ENCODE measurements at regions not wholly inside any gene's neighbourhood (a gene's known extent, or its start where the extent isn't known, plus 50 kb on each side); places are given as distances from the start of the nearest gene placed in this dataset.

GRCh38 chr3:166785876-166786275 lies 594.2 kb downstream of the ZBBX start:
- no peak for FAIRE-seq
- no peak for DNase-seq (ENCODE audit: insufficient read length)
- no peak for TF ChIP-seq POLR2A (IDR thresholded peaks at IDR 0.05; ENCODE audit: low read depth, low read length)
- TF ChIP-seq POLR2AphosphoS5 (IDR thresholded peaks at IDR 0.05; ENCODE audit: low read depth, low read length) = no peak
- TF ChIP-seq TAF1 (IDR thresholded peaks at IDR 0.05; ENCODE audit: borderline replicate concordance, low read depth, low read length) = no peak

DNA sequence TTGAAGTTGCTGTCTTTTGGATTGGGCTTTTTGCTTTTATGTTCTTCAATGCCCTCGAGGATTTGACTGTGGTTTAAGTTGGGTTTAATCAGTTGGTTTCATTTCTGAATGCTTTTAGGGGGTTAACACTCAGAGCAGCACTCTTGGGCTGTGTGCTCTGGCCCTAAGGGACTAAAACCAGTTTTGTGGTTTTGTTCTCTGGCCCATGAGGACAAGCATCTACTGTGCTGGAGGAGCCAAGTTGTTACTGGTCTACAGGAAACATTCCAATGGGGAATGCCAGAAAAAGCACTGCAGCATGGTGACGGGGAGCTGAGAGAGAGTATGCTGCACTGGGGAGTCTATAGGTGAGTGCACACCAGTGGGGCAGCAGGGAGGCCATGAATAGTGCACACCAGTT lies 596.9 kb downstream of the ZBBX start:
- FAIRE-seq (no peak), DNase-seq (ENCODE audit: insufficient read length) (no peak)
- TF ChIP-seq POLR2A (IDR thresholded peaks at IDR 0.05; ENCODE audit: low read depth, low read length) (no peak), TAF1 (IDR thresholded peaks at IDR 0.05; ENCODE audit: borderline replicate concordance, low read depth, low read length) (no peak), POLR2AphosphoS5 (IDR thresholded peaks at IDR 0.05; ENCODE audit: low read depth, low read length) (no peak)

- FAIRE-seq (no peak), DNase-seq (ENCODE audit: insufficient read length) (no peak)
- no peak for TF ChIP-seq POLR2AphosphoS5 (IDR thresholded peaks at IDR 0.05; ENCODE audit: low read depth, low read length)
- no peak for TF ChIP-seq TAF1 (IDR thresholded peaks at IDR 0.05; ENCODE audit: borderline replicate concordance, low read depth, low read length)
- TF ChIP-seq POLR2A (IDR thresholded peaks at IDR 0.05; ENCODE audit: low read depth, low read length) = no peak
Measured at GRCh38 chr3:166764698-166765318, 615.3 kb downstream of the ZBBX start.

DNA sequence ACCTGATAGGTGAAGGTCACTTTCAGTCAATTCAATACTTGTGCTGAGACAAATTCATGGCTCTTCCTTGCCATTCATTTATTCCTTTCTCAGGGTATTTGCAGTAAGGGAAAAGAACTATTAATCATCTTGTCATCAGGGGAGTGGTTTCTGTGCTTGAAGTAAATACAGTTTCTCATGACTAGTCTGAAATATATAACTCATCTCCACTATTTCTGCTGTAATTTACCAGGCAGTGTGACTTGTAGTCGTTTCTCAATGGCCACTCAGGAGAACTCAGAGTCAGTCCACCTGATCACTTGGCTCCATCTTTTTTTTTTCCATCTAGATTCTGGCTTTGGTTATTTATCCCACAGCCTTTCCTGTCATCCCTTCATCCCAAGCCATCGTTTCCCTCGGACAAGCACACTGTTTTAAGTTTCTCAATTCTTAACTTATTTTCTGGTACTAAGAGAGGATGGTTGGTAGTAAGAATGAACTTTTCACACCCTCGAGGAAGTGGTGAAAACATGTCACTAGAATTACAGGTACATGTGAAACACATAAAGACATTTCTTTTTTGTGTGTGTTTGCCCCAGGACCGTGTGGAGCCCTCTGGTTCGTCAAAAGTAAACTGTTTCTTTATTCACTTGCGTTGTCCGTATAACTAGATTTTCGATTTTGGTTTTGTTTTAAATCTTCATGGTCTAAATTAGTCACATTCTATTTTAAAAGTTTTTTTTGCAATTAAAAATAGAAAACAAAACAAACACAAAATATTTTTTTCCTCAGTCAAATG lies 620.2 kb downstream of the ZBBX start:
- DNase-seq (ENCODE audit: insufficient read length) (no peak), FAIRE-seq (no peak)
- TF ChIP-seq TAF1 (IDR thresholded peaks at IDR 0.05; ENCODE audit: borderline replicate concordance, low read depth, low read length) (no peak), POLR2AphosphoS5 (IDR thresholded peaks at IDR 0.05; ENCODE audit: low read depth, low read length) (no peak), POLR2A (IDR thresholded peaks at IDR 0.05; ENCODE audit: low read depth, low read length) (no peak)

GRCh38 chr3:166752214-166752613 lies 627.9 kb downstream of the ZBBX start:
- TF ChIP-seq TAF1 (IDR thresholded peaks at IDR 0.05; ENCODE audit: borderline replicate concordance, low read depth, low read length) (no peak), POLR2A (IDR thresholded peaks at IDR 0.05; ENCODE audit: low read depth, low read length) (no peak)
- DNase-seq (ENCODE audit: insufficient read length) (no peak), FAIRE-seq (no peak)

DNA sequence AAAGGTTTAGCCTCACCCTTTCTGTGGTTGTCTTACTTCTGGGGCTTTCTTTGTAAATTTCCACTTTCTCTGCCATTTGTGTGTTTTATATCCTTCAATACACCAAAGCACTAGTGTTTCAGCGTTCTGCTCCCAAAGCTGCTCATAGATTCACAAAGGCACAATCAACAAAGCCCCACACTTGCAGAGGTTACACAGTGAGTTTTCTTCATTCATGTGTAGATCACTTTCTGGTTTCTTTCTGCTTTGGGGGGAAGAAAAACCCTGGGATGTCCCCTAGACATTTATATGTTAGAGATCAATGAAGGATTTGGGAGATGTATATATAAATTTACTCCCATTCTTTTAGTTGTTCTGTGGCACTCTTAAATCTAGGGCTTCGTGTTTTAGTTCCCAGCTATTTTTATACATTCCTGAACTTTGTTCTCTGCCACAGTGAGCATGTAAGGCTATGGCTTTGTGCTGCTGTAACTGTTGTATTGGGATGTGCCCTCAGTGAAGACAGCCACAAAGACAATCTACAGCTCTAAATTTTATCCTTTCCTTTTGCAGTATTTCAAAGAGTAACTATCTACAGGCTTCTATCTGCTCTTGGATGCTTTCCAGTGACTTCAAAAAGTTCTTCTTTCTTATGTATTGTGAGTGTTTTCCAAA lies 636.5 kb downstream of the ZBBX start:
- TF ChIP-seq POLR2AphosphoS5 (IDR thresholded peaks at IDR 0.05; ENCODE audit: low read depth, low read length) (no peak), POLR2A (IDR thresholded peaks at IDR 0.05; ENCODE audit: low read depth, low read length) (no peak), TAF1 (IDR thresholded peaks at IDR 0.05; ENCODE audit: borderline replicate concordance, low read depth, low read length) (no peak)
- DNase-seq (ENCODE audit: insufficient read length) = no peak
- FAIRE-seq = no peak

- TF ChIP-seq POLR2AphosphoS5 (IDR thresholded peaks at IDR 0.05; ENCODE audit: low read depth, low read length) = no peak
- TF ChIP-seq POLR2A (IDR thresholded peaks at IDR 0.05; ENCODE audit: low read depth, low read length) = no peak
- no peak for TF ChIP-seq TAF1 (IDR thresholded peaks at IDR 0.05; ENCODE audit: borderline replicate concordance, low read depth, low read length)
- no peak for FAIRE-seq
- DNase-seq (ENCODE audit: insufficient read length) = no peak
Measured at GRCh38 chr3:166734734-166735133, 645.4 kb downstream of the ZBBX start.

DNA sequence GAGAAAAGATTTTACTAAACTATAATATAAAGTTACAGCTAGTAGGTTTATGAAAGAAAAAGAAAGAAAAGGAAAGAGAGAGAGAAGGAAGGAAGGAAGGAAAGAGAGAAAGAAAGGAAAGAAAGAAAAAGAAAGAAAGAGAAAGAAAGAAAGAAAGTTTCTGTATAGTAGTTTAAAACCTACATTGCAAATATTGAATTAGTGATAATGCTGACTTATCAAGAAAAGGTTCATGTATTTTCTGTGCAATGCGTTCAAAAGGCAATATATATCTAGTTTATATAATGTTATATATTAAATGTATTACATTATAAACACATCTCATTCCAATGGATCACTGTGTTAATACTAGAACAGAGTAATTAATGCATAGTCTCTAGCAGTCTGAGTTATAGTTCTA lies 648.4 kb downstream of the ZBBX start:
- no peak for TF ChIP-seq POLR2A (IDR thresholded peaks at IDR 0.05; ENCODE audit: low read depth, low read length)
- TF ChIP-seq POLR2AphosphoS5 (IDR thresholded peaks at IDR 0.05; ENCODE audit: low read depth, low read length) = no peak
- no peak for TF ChIP-seq TAF1 (IDR thresholded peaks at IDR 0.05; ENCODE audit: borderline replicate concordance, low read depth, low read length)
- DNase-seq (ENCODE audit: insufficient read length) (no peak), FAIRE-seq (no peak)

- DNase-seq (ENCODE audit: insufficient read length) (no peak), FAIRE-seq (no peak)
- TF ChIP-seq TAF1 (IDR thresholded peaks at IDR 0.05; ENCODE audit: borderline replicate concordance, low read depth, low read length) (no peak), POLR2A (IDR thresholded peaks at IDR 0.05; ENCODE audit: low read depth, low read length) (no peak), POLR2AphosphoS5 (IDR thresholded peaks at IDR 0.05; ENCODE audit: low read depth, low read length) (no peak)
Measured at GRCh38 chr3:166721466-166721865, 658.6 kb downstream of the ZBBX start.

- TF ChIP-seq POLR2AphosphoS5 (IDR thresholded peaks at IDR 0.05; ENCODE audit: low read depth, low read length) (no peak), POLR2A (IDR thresholded peaks at IDR 0.05; ENCODE audit: low read depth, low read length) (no peak), TAF1 (IDR thresholded peaks at IDR 0.05; ENCODE audit: borderline replicate concordance, low read depth, low read length) (no peak)
- FAIRE-seq (no peak), DNase-seq (ENCODE audit: insufficient read length) (no peak)
Measured at GRCh38 chr3:166714206-166714605, 665.9 kb downstream of the ZBBX start.

GRCh38 chr3:166713787-166714186 lies 666.3 kb downstream of the ZBBX start:
- DNase-seq (ENCODE audit: insufficient read length) = no peak
- TF ChIP-seq POLR2AphosphoS5 (IDR thresholded peaks at IDR 0.05; ENCODE audit: low read depth, low read length) (no peak), TAF1 (IDR thresholded peaks at IDR 0.05; ENCODE audit: borderline replicate concordance, low read depth, low read length) (no peak), POLR2A (IDR thresholded peaks at IDR 0.05; ENCODE audit: low read depth, low read length) (no peak)
- FAIRE-seq = no peak

DNA sequence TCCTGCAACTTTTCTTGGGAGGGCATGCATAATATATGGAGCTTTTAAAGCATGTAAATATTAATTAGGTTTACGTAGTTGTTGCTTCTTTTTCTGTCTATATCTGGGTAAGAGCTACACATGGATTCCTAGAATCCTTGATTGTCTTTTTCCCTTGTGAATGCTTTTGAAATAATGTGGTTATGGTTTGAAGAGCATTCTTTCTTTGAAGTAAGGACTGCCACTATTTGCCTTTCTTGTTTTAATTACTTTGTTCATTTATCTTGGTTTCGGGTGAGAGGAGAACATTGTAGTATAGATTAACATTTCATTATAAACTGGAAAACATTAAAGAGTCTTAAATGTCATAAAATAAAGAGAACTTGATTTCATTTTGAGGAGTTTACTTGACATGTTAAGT lies 674.0 kb downstream of the ZBBX start:
- TF ChIP-seq POLR2A (IDR thresholded peaks at IDR 0.05; ENCODE audit: low read depth, low read length) (no peak), POLR2AphosphoS5 (IDR thresholded peaks at IDR 0.05; ENCODE audit: low read depth, low read length) (no peak), TAF1 (IDR thresholded peaks at IDR 0.05; ENCODE audit: borderline replicate concordance, low read depth, low read length) (no peak)
- no peak for DNase-seq (ENCODE audit: insufficient read length)
- FAIRE-seq = no peak

All from GM12892 (cell line).